Ovary (tissue), 3 donors: ENCODE measurements at regions not wholly inside any gene's neighbourhood (a gene's known extent, or its start where the extent isn't known, plus 50 kb on each side); places are given as distances from the start of the nearest gene placed in this dataset.

Source experiments
- CTCF ChIP-seq, 3 donors: fragments of 450-650 bp in 2 of 3; fragments of 200-600 bp in 1 of 3; IDR thresholded peaks; one replicate each; pipeline versions ENCODE4 v1.5.1 to v1.8.0; 2016 to 2022; ENCODE audit warnings: antibody characterized with exemption in 3 of 3, mild to moderate bottlenecking in 1 of 3
- EP300 ChIP-seq: sonication (generic); formaldehyde crosslinking; IDR thresholded peaks from one replicate; pipeline ENCODE4 v1.6.1; 2017; ENCODE audit warnings: antibody characterized with exemption
- POLR2A ChIP-seq: fragments of 450-650 bp; IDR thresholded peaks from one replicate; pipeline ENCODE4 v1.6.1; 2017; ENCODE audit warnings: antibody characterized with exemption, mild to moderate bottlenecking, moderate library complexity
- donor health status: DM: no; HTN: no; CAD: no.

GRCh38 chr2:545228-545627 lies 132.0 kb downstream of the TMEM18 start:
- TF ChIP-seq CTCF (IDR thresholded peaks at IDR 0.05) (no peak), POLR2A (no peak), EP300 (no peak)
